IMR-90 (cell line): ENCODE measurements at regions not wholly inside any gene's neighbourhood (a gene's known extent, or its start where the extent isn't known, plus 50 kb on each side); places are given as distances from the start of the nearest gene placed in this dataset.

ENCODE experiments used
- ATAC-seq: fragments of 200-7000 bp; cut with Tn5 transposase; 2 replicates; pipeline ENCODE4 v1.9.1; 2020; ENCODE audit warnings: low read depth, mild to moderate bottlenecking, moderate library complexity
- BruUV-seq: library from RNA; stranded (reverse); fragments of 400-500 nt; replicated peaks from 2 replicates; lab custom pipeline; 2021; lab: Mats Ljungman, UMichigan
- CTCF ChIA-PET: fragments of 300-600 bp; formaldehyde crosslinking; extraction: SDS; loops from one replicate; lab custom pipeline; 2021; ENCODE audit warnings: antibody characterized with exemption; lab: Yijun Ruan, JAX
- POLR2A ChIA-PET: fragments of 300-600 bp; sonication (Branson Sonifier 250); formaldehyde crosslinking; loops from one replicate; lab custom pipeline; 2022; ENCODE audit warnings: antibody characterized with exemption; ENCODE audit not compliant: unreplicated experiment; lab: Charles Lee
- DNase-seq: peaks from one replicate; pipeline ENCODE4 v3.0.0; 2013
- H2AFZ ChIP-seq: replicated peaks from 2 replicates; pipeline ENCODE3; 2013; ENCODE audit warnings: low read length, mild to moderate bottlenecking; ENCODE audit not compliant: poor library complexity
- H2AK5ac ChIP-seq: 2 replicates; pipeline ENCODE4 v1.6.1; 2013; ENCODE audit warnings: low read depth, low read length, inconsistent platforms
- H2AK9ac ChIP-seq: replicated peaks from 2 replicates; pipeline ENCODE3; 2013; ENCODE audit warnings: mild to moderate bottlenecking, low read depth, low read length, moderate library complexity; ENCODE audit not compliant: poor library complexity
- H2BK120ac ChIP-seq: 2 replicates; pipeline ENCODE4 v1.6.1; 2013; ENCODE audit warnings: low read depth, low read length, inconsistent platforms
- H2BK15ac ChIP-seq: 3 replicates; pipeline ENCODE4 v1.6.1; 2013; ENCODE audit warnings: low read depth, low read length, inconsistent platforms
- H2BK20ac ChIP-seq: 2 replicates; pipeline ENCODE4 v1.6.1; 2013; ENCODE audit warnings: low read depth, mild to moderate bottlenecking, inconsistent platforms, low read length, moderate library complexity
- H2BK5ac ChIP-seq: 2 replicates; pipeline ENCODE4 v1.6.1; 2013; ENCODE audit warnings: mild to moderate bottlenecking, low read depth, low read length, inconsistent platforms; ENCODE audit not compliant: poor library complexity, severe bottlenecking
- H3K14ac ChIP-seq: replicated peaks from 2 replicates; pipeline ENCODE4 v1.6.1; 2013; ENCODE audit warnings: low read depth, low read length, inconsistent platforms
- H3K18ac ChIP-seq: 2 replicates; pipeline ENCODE4 v1.6.1; 2013; ENCODE audit warnings: low read depth, low read length, control low read depth
- H3K23ac ChIP-seq: 2 replicates; pipeline ENCODE4 v1.6.1; 2013; ENCODE audit warnings: low read depth, low read length, inconsistent platforms
- H3K27ac ChIP-seq: 2 replicates; pipeline ENCODE4 v1.5.1; 2013; ENCODE audit warnings: mild to moderate bottlenecking, control low read depth, low read length; ENCODE audit not compliant: insufficient read depth
- H3K27me3 ChIP-seq: 2 replicates; pipeline ENCODE4 v1.6.1; 2013; ENCODE audit warnings: low read length; ENCODE audit not compliant: control insufficient read depth, insufficient read depth
- H3K36me3 ChIP-seq: 2 replicates; pipeline ENCODE4 v1.6.1; 2013; ENCODE audit warnings: low read length, mixed read lengths; ENCODE audit not compliant: control insufficient read depth, insufficient read depth
- H3K4ac ChIP-seq: 2 replicates; pipeline ENCODE4 v1.6.1; 2013; ENCODE audit warnings: low read depth, low read length, inconsistent platforms
- H3K4me1 ChIP-seq: 2 replicates; pipeline ENCODE4 v1.6.1; 2013; ENCODE audit warnings: low read length, mixed read lengths; ENCODE audit not compliant: control insufficient read depth, insufficient read depth
- H3K4me2 ChIP-seq: 2 replicates; pipeline ENCODE4 v1.6.1; 2013; ENCODE audit warnings: low read depth, mild to moderate bottlenecking, control low read depth, low read length, moderate library complexity
- H3K4me3 ChIP-seq: 2 replicates; pipeline ENCODE4 v1.5.1; 2013; ENCODE audit warnings: low read depth, mild to moderate bottlenecking, control low read depth, low read length, moderate library complexity; ENCODE audit not compliant: insufficient read depth
- H3K56ac ChIP-seq: 2 replicates; pipeline ENCODE4 v1.6.1; 2013; ENCODE audit warnings: low read length, inconsistent platforms; ENCODE audit not compliant: insufficient read depth; ENCODE audit errors: extremely low read depth
- H3K79me1 ChIP-seq, 2 experiments: 2 replicates each; pipeline ENCODE4 v1.6.1; 2013; ENCODE audit warnings: low read length in 2 of 2, inconsistent platforms in 1 of 2, low read depth in 1 of 2
- H3K9ac ChIP-seq: 2 replicates; pipeline ENCODE4 v1.6.1; 2013; ENCODE audit warnings: low read depth, low read length, control low read depth
- H3K9me1 ChIP-seq: 2 replicates; pipeline ENCODE4 v1.6.1; 2013; ENCODE audit warnings: low read length, inconsistent platforms; ENCODE audit not compliant: insufficient read depth
- H3K9me3 ChIP-seq: 2 replicates; pipeline ENCODE4 v1.6.1; 2013; ENCODE audit warnings: low read length; ENCODE audit not compliant: control insufficient read depth, insufficient read depth
- H4K20me1 ChIP-seq: 2 replicates; pipeline ENCODE4 v1.6.1; 2013; ENCODE audit warnings: low read length, inconsistent platforms; ENCODE audit not compliant: insufficient read depth
- H4K5ac ChIP-seq: 2 replicates; pipeline ENCODE4 v1.6.1; 2013; ENCODE audit warnings: mild to moderate bottlenecking, low read depth, low read length, control low read depth
- H4K8ac ChIP-seq, 2 experiments: 2 replicates each; pipeline ENCODE4 v1.6.1; 2013; ENCODE audit warnings: low read depth in 2 of 2, low read length in 2 of 2, control low read depth in 1 of 2, inconsistent platforms in 1 of 2
- H4K91ac ChIP-seq: 2 replicates; pipeline ENCODE4 v1.6.1; 2013; ENCODE audit warnings: low read depth, low read length, inconsistent platforms; ENCODE audit not compliant: insufficient read depth
- CEBPB ChIP-seq: IDR thresholded peaks from 2 replicates; pipeline ENCODE4 v1.6.1; 2012; ENCODE audit warnings: low read depth, low read length, improper control_type of control experiment
- CHD1 ChIP-seq: IDR thresholded peaks from 2 replicates; pipeline ENCODE4 v1.6.1; 2012; ENCODE audit warnings: low read depth, low read length, improper control_type of control experiment
- MAFK ChIP-seq: IDR thresholded peaks from 2 replicates; pipeline ENCODE4 v1.6.1; 2012; ENCODE audit warnings: low read depth, low read length, improper control_type of control experiment
- MAZ ChIP-seq: IDR thresholded peaks from 2 replicates; pipeline ENCODE4 v1.6.1; 2012; ENCODE audit warnings: low read depth, mild to moderate bottlenecking, low read length, improper control_type of control experiment, moderate library complexity, borderline replicate concordance
- MXI1 ChIP-seq: IDR thresholded peaks from 2 replicates; pipeline ENCODE4 v1.6.1; 2012; ENCODE audit warnings: low read depth, mild to moderate bottlenecking, low read length, moderate library complexity, borderline replicate concordance
- NFE2L2 ChIP-seq: fragments of 150-350 bp; IDR thresholded peaks from 2 replicates; pipeline ENCODE4 v1.6.1; 2016; ENCODE audit warnings: low read depth, mild to moderate bottlenecking, low read length
- POLR2A ChIP-seq: IDR thresholded peaks from 2 replicates; pipeline ENCODE4 v1.6.1; 2012; ENCODE audit warnings: mild to moderate bottlenecking, low read depth, low read length
- RAD21 ChIP-seq: IDR thresholded peaks from 2 replicates; pipeline ENCODE4 v1.6.1; 2012; ENCODE audit warnings: low read length, improper control_type of control experiment
- RFX5 ChIP-seq: IDR thresholded peaks from 2 replicates; pipeline ENCODE4 v1.8.0; 2012; ENCODE audit warnings: low read depth, mild to moderate bottlenecking, low read length, moderate library complexity
- SMC3 ChIP-seq: fragments of 150-350 bp; IDR thresholded peaks from 2 replicates; pipeline ENCODE4 v1.6.1; 2016; ENCODE audit warnings: low read depth, mild to moderate bottlenecking, antibody characterized with exemption, low read length, moderate library complexity
- WGBS, 2 experiments: methylation state at CpG; one replicate each; pipeline versions ENCODE4 v1.1.5 to v1.1.7; 2013; ENCODE audit warnings: missing lambda C conversion rate in 2 of 2; ENCODE audit not compliant: insufficient read length in 1 of 2; ENCODE audit errors: extremely low coverage in 2 of 2; 5-methylcytosine and 5-hydroxymethylcytosine counted together
- dilution Hi-C: fragments of 300-500 bp; cut with HindIII; formaldehyde crosslinking; loops from one replicate; pipeline ENCODE4 v1.14.3; 2018; ENCODE audit warnings: low sequenced_read_pairs; ENCODE audit not compliant: unreplicated experiment
- in situ Hi-C: fragments of 300-500 bp; cut with MboI; formaldehyde crosslinking; loops from 3 replicates; pipeline ENCODE4 v1.14.3; 2019; ENCODE audit warnings: low sequenced_read_pairs, inconsistent platforms, mixed read lengths
- intact Hi-C: fragments of 100-400 bp; cut with micrococcal nuclease; formaldehyde crosslinking; loops from 2 replicates; pipeline ENCODE4 v1.10.0; 2022
- TF ChIP-seq, protein P1 (sequence below): fragments of 150-350 bp; IDR thresholded peaks from 2 replicates; pipeline ENCODE4 v1.6.1; 2016; ENCODE audit warnings: low read depth, mild to moderate bottlenecking, low read length, moderate library complexity, borderline replicate concordance

DNA sequence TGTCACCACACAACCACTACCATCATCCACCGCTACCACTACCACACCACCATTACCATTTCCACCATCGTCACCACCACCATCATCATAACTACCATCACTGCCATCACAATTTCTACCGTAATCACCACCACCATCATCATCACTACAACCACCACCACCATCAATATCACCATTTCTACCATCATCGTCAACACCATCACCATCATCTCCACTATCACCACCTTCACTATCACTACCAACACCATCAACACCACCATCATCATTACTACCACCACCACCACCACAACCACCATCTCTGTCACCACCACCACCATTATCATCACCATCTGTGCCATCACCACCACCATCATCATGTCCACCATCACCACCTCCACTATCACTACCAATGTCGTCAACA is 524.5 kb upstream of the C16orf82 start:
- no TSS peak for BruUV-seq
- Histone ChIP-seq H2BK5ac (peak overlapping the region; percentile 58), H4K91ac (no peak overlapping the region), H3K9me1 (no peaks in the 10 kb centered on the region), H3K4me3 (no peak overlapping the region), H2BK120ac (no peak overlapping the region), H4K8ac (no peak overlapping the region), H3K18ac (no peak overlapping the region), H3K4me1 (no peaks in the 10 kb centered on the region), H3K79me1 (no peaks in the 10 kb centered on the region), H2AK9ac (no peak overlapping the region), H3K4me2 (no peak overlapping the region), H2BK20ac (no peak overlapping the region), H3K27me3 (no peaks in the 10 kb centered on the region), H3K36me3 (no peaks in the 10 kb centered on the region), H3K9ac (no peak overlapping the region), H3K4ac (no peak overlapping the region), H3K56ac (no peak overlapping the region), H2AFZ (peak overlapping the region; percentile 7), H2BK15ac (no peak overlapping the region), H3K14ac (no peak overlapping the region), H3K27ac (no peak overlapping the region), H3K23ac (no peak overlapping the region), H4K5ac (no peak overlapping the region), H2AK5ac (no peak overlapping the region), H4K20me1 (no peaks in the 10 kb centered on the region), H3K9me3 (peaks cover 17% of the 10 kb centered on the region)
- ChIA-PET CTCF (no interaction called here), POLR2A (no interaction called here)
- dilution Hi-C loops (no loop called here), intact Hi-C loops (no loop called here), in situ Hi-C loops (no loop called here)
- DNase-seq (no peak), ATAC-seq (no peak)
- no peak for TF ChIP-seq SMC3
- TF ChIP-seq POLR2A, result no peak
- no peak for TF ChIP-seq RAD21
- no peak for TF ChIP-seq MXI1
- no peak for TF ChIP-seq NFE2L2
- no peak for TF ChIP-seq MAZ
- no peak for TF ChIP-seq CEBPB
- no peak for TF ChIP-seq MAFK
- no peak for TF ChIP-seq RFX5
- TF ChIP-seq, protein P1, sequence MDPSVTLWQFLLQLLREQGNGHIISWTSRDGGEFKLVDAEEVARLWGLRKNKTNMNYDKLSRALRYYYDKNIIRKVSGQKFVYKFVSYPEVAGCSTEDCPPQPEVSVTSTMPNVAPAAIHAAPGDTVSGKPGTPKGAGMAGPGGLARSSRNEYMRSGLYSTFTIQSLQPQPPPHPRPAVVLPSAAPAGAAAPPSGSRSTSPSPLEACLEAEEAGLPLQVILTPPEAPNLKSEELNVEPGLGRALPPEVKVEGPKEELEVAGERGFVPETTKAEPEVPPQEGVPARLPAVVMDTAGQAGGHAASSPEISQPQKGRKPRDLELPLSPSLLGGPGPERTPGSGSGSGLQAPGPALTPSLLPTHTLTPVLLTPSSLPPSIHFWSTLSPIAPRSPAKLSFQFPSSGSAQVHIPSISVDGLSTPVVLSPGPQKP, result no peak
- no peak for TF ChIP-seq CHD1
- WGBS, 2 experiments, result 86% methylated on average over 5 of the region's 5 CpGs; no CpG with 5 or more reads in 1 of the 2 experiments
